HEK293 (cell line): ENCODE measurements at regions not wholly inside any gene's neighbourhood (a gene's known extent, or its start where the extent isn't known, plus 50 kb on each side); places are given as distances from the start of the nearest gene placed in this dataset.

Experiments
- CTCF ChIP-seq: fragments of 450-650 bp; formaldehyde crosslinking; IDR thresholded peaks from 2 replicates; pipeline ENCODE4 v1.5.1; 2016; ENCODE audit warnings: missing biosample characterization, missing genetic modification characterization
- OVOL3 ChIP-seq: fragments of 450-650 bp; formaldehyde crosslinking; IDR thresholded peaks from 2 replicates; pipeline ENCODE4 v1.5.1; 2016; ENCODE audit warnings: missing biosample characterization, missing genetic modification characterization
- YY1 ChIP-seq: fragments of 450-650 bp; formaldehyde crosslinking; IDR thresholded peaks from 2 replicates; pipeline ENCODE4 v1.5.1; 2018; ENCODE audit warnings: missing biosample characterization, missing genetic modification characterization
- ZBTB49 ChIP-seq: fragments of 450-650 bp; formaldehyde crosslinking; IDR thresholded peaks from 2 replicates; pipeline ENCODE4 v1.5.1; 2016; ENCODE audit warnings: missing biosample characterization, missing genetic modification characterization, low read depth
- ZNF324 ChIP-seq: fragments of 450-650 bp; formaldehyde crosslinking; IDR thresholded peaks from 2 replicates; pipeline ENCODE4 v1.5.1; 2016; ENCODE audit warnings: missing biosample characterization, missing genetic modification characterization

GRCh38 chr17:72408641-72409040 is 287.8 kb downstream of the SOX9 start:
- TF ChIP-seq CTCF (tag by site-specific recombination) (no peak), YY1 (tag by site-specific recombination) (no peak), OVOL3 (tag by site-specific recombination) (no peak), ZNF324 (tag by site-specific recombination) (no peak), ZBTB49 (tag by site-specific recombination) (no peak)
